CD14-positive monocyte (primary cell): ENCODE measurements at regions not wholly inside any gene's neighbourhood (a gene's known extent, or its start where the extent isn't known, plus 50 kb on each side); places are given as distances from the start of the nearest gene placed in this dataset.

Source experiments
- DNase-seq, 3 donors: peaks; one replicate each; pipeline ENCODE4 v3.0.0-alpha.2; 2011 to 2022
- H2AFZ ChIP-seq: 2 replicates; pipeline ENCODE4 v1.6.0; 2012; ENCODE audit warnings: mild to moderate bottlenecking, low read depth, low read length, inconsistent platforms; ENCODE audit not compliant: insufficient read depth, poor library complexity, severe bottlenecking
- H3K27ac ChIP-seq, 2 donors: 1 replicate in 1 of 2; 2 replicates in 1 of 2; pipeline ENCODE4 v1.5.1; 2012 to 2013; ENCODE audit warnings: low read length in 2 of 2, control low read depth in 1 of 2, inconsistent platforms in 1 of 2, low read depth in 1 of 2, mild to moderate bottlenecking in 1 of 2
- H3K27me3 ChIP-seq, 2 donors: one replicate each; pipeline versions ENCODE4 v1.6.0 to v1.6.1; 2011 to 2013; ENCODE audit warnings: low read length in 2 of 2; ENCODE audit not compliant: control insufficient read depth in 2 of 2, insufficient read depth in 2 of 2
- H3K36me3 ChIP-seq, 2 donors: replicated peaks in 1 of 2; 1 replicate in 1 of 2; 2 replicates in 1 of 2; pipeline versions ENCODE4 v1.5.1 to v1.6.1; 2012 to 2013; ENCODE audit warnings: low read length in 2 of 2, control low read depth in 1 of 2, inconsistent platforms in 1 of 2, mild to moderate bottlenecking in 1 of 2; ENCODE audit not compliant: insufficient read depth in 2 of 2, control insufficient read depth in 1 of 2
- H3K4me1 ChIP-seq, 2 donors: 1 replicate in 1 of 2; 2 replicates in 1 of 2; pipeline versions ENCODE4 v1.5.1 to v1.6.1; 2012 to 2013; ENCODE audit warnings: low read length in 2 of 2, control low read depth in 1 of 2, inconsistent platforms in 1 of 2, mild to moderate bottlenecking in 1 of 2, moderate library complexity in 1 of 2; ENCODE audit not compliant: insufficient read depth in 2 of 2, control insufficient read depth in 1 of 2
- H3K4me2 ChIP-seq: replicated peaks from 2 replicates; pipeline ENCODE3; 2012; ENCODE audit warnings: low read length, moderate library complexity, mild to moderate bottlenecking; ENCODE audit not compliant: poor library complexity, severe bottlenecking; ENCODE audit errors: extremely low read depth
- H3K4me3 ChIP-seq, 3 experiments: fragments of 200-600 bp in 1 of 3; sonication (generic) in 1 of 3; replicated peaks in 1 of 3; 1 replicate in 2 of 3; 2 replicates in 1 of 3; pipeline ENCODE4 v1.5.1; 2011 to 2013; ENCODE audit warnings: low read length in 3 of 3, mild to moderate bottlenecking in 3 of 3, control low read depth in 2 of 3, low read depth in 2 of 3, inconsistent platforms in 1 of 3, moderate library complexity in 1 of 3
- H3K79me2 ChIP-seq: 2 replicates; pipeline ENCODE4 v1.6.0; 2012; ENCODE audit warnings: mild to moderate bottlenecking, control low read depth, inconsistent platforms, low read length, moderate library complexity; ENCODE audit not compliant: insufficient read depth
- H3K9ac ChIP-seq: 2 replicates; pipeline ENCODE4 v1.6.0; 2017; ENCODE audit warnings: low read length, mild to moderate bottlenecking; ENCODE audit not compliant: insufficient read depth, poor library complexity, severe bottlenecking
- H3K9me3 ChIP-seq, 2 donors: replicated peaks in 1 of 2; 1 replicate in 1 of 2; 2 replicates in 1 of 2; pipeline versions ENCODE4 v1.5.1 to v1.6.1; 2012 to 2013; ENCODE audit warnings: low read length in 2 of 2, control low read depth in 1 of 2; ENCODE audit not compliant: control insufficient read depth in 1 of 2, insufficient read depth in 1 of 2
- H4K20me1 ChIP-seq: 2 replicates; pipeline ENCODE4 v1.6.0; 2012; ENCODE audit warnings: mild to moderate bottlenecking, low read length, control low read depth, moderate library complexity; ENCODE audit not compliant: insufficient read depth
- H3K27ac Mint-ChIP-seq, 7 donors: one replicate each; pipeline ENCODE4 v1.8.0; 2020; ENCODE audit warnings: mild to moderate bottlenecking in 7 of 7, mixed read lengths in 7 of 7, moderate library complexity in 6 of 7, inconsistent platforms in 2 of 7
- H3K27me3 Mint-ChIP-seq, 3 donors: one replicate each; pipeline ENCODE4 v1.8.0; 2021 to 2022; ENCODE audit warnings: low read depth in 3 of 3, mild to moderate bottlenecking in 3 of 3, mixed read lengths in 3 of 3, moderate library complexity in 3 of 3, inconsistent platforms in 1 of 3
- H3K36me3 Mint-ChIP-seq, 2 donors: one replicate each; pipeline ENCODE4 v1.8.0; 2020; ENCODE audit warnings: mixed read lengths in 2 of 2, inconsistent platforms in 1 of 2, mild to moderate bottlenecking in 1 of 2
- H3K4me1 Mint-ChIP-seq: one replicate; pipeline ENCODE4 v1.8.0; 2020; ENCODE audit warnings: mild to moderate bottlenecking, mixed read lengths
- H3K4me3 Mint-ChIP-seq, 2 donors: one replicate each; pipeline ENCODE4 v1.8.0; 2020; ENCODE audit warnings: mild to moderate bottlenecking in 2 of 2, mixed read lengths in 2 of 2, moderate library complexity in 1 of 2
- H3K9me3 Mint-ChIP-seq, 7 donors: one replicate each; pipeline ENCODE4 v1.8.0; 2020 to 2022; ENCODE audit warnings: mixed read lengths in 7 of 7, mild to moderate bottlenecking in 6 of 7, moderate library complexity in 6 of 7, inconsistent platforms in 2 of 7
- CTCF ChIP-seq: fragments of 200-600 bp; IDR thresholded peaks from one replicate; pipeline ENCODE4 v1.8.0; 2022; ENCODE audit warnings: antibody characterized with exemption, mild to moderate bottlenecking
- WGBS: methylation state at CpG from one replicate; pipeline ENCODE4 v1.1.5; 2013; ENCODE audit warnings: missing lambda C conversion rate; ENCODE audit not compliant: insufficient coverage; 5-methylcytosine and 5-hydroxymethylcytosine counted together
- intact Hi-C, 2 donors: fragments of 100-400 bp; cut with micrococcal nuclease; formaldehyde crosslinking; loops; one replicate each; pipeline versions ENCODE4 v1.15.0 to v1.15.1; 2023

- no peak overlapping the region for H3K4me3 Mint-ChIP-seq
Measured at GRCh38 chr10:20682782-20683181, 214.3 kb downstream of the NEBL start.

GRCh38 chr10:20677340-20677739 is 219.8 kb downstream of the NEBL start:
- no peaks in the 10 kb centered on the region for H3K36me3 Mint-ChIP-seq
- no peaks in the 10 kb centered on the region for H3K79me2 ChIP-seq
- no peak for DNase-seq
- no peak for TF ChIP-seq CTCF
- no peaks in the 10 kb centered on the region for H4K20me1 ChIP-seq
- no peaks in the 10 kb centered on the region for H3K36me3 ChIP-seq
- H3K9me3 Mint-ChIP-seq, result peaks cover 0 to 17% (median 6%) of the 10 kb centered on the region in 7 donors
- no peak overlapping the region for H2AFZ ChIP-seq
- H3K27ac ChIP-seq, result no peak overlapping the region
- H3K27ac Mint-ChIP-seq, result no peak overlapping the region
- no peaks in the 10 kb centered on the region for H3K27me3 Mint-ChIP-seq
- H3K4me1 Mint-ChIP-seq, result no peaks in the 10 kb centered on the region
- H3K9ac ChIP-seq, result no peak overlapping the region
- intact Hi-C loops, result no loop called here
- WGBS, result 90% methylated on average over 2 of the region's 5 CpGs
- no peak overlapping the region for H3K4me3 ChIP-seq
- H3K9me3 ChIP-seq, result peaks cover 0 to 14% of the 10 kb centered on the region in 2 donors
- no peak overlapping the region for H3K4me2 ChIP-seq
- H3K4me3 Mint-ChIP-seq, result no peak overlapping the region
- H3K4me1 ChIP-seq, result no peaks in the 10 kb centered on the region
- no peaks in the 10 kb centered on the region for H3K27me3 ChIP-seq

More at GRCh38 chr10:20682782-20683181, 214.3 kb downstream of the NEBL start:
- Histone ChIP-seq H2AFZ (no peak overlapping the region), H3K4me2 (no peak overlapping the region), H3K27me3 (no peaks in the 10 kb centered on the region), H3K4me3 (no peak overlapping the region), H3K4me1 (no peaks in the 10 kb centered on the region), H3K9me3 (peaks cover 5 to 12% of the 10 kb centered on the region in 2 donors), H3K9ac (no peak overlapping the region), H3K36me3 (no peaks in the 10 kb centered on the region), H3K27ac (no peak overlapping the region), H4K20me1 (no peaks in the 10 kb centered on the region), H3K79me2 (no peaks in the 10 kb centered on the region)
- Mint-ChIP-seq H3K36me3 (no peaks in the 10 kb centered on the region), H3K27me3 (no peaks in the 10 kb centered on the region), H3K4me1 (no peaks in the 10 kb centered on the region), H3K27ac (no peak overlapping the region), H3K9me3 (peaks cover 6 to 29% (median 20%) of the 10 kb centered on the region in 7 donors)
- WGBS, result 20% methylated on average over 1 of the region's 3 CpGs
- no peak for TF ChIP-seq CTCF
- DNase-seq, result no peak
- intact Hi-C loops, result no loop called here
